ENCODE measurements at regions not wholly inside any gene's neighbourhood (a gene's known extent, or its start where the extent isn't known, plus 50 kb on each side); places are given as distances from the start of the nearest gene placed in this dataset.

- H3K79me2 ChIP-seq (replicated peaks; ENCODE audit: insufficient read depth) = no peaks in the 10 kb centered on the region
- H3K27me3 ChIP-seq (ENCODE audit: insufficient read depth) = no peaks in the 10 kb centered on the region
- peaks cover 30% of the 10 kb centered on the region for H3K4me1 Mint-ChIP-seq
- H3K4me3 Mint-ChIP-seq = no peak overlapping the region
- TF ChIP-seq ETS1 (IDR thresholded peaks at IDR 0.05) (no peak), ZNF462 (CRISPR knock-in tag; IDR thresholded peaks at IDR 0.05) (no peak), CREB1 (CRISPR knock-in tag; IDR thresholded peaks at IDR 0.05; ENCODE audit: low read depth) (no peak), EZH2 (IDR thresholded peaks at IDR 0.05; ENCODE audit: low read depth, unreplicated experiment) (no peak), CTCF (conservative IDR thresholded peaks at IDR 0.05; ENCODE audit: low read depth in 2 of 2) (no peak), ZNF114 (CRISPR knock-in tag; IDR thresholded peaks at IDR 0.05) (no peak), REST (IDR thresholded peaks at IDR 0.05; ENCODE audit: unreplicated experiment) (no peak), STAT1 (IDR thresholded peaks at IDR 0.05; ENCODE audit: unreplicated experiment) (no peak), EZH2phosphoT487 (IDR thresholded peaks at IDR 0.05; ENCODE audit: unreplicated experiment) (no peak), POLR2AphosphoS5 (IDR thresholded peaks at IDR 0.05; ENCODE audit: low read depth) (no peak), JUNB (IDR thresholded peaks at IDR 0.05; ENCODE audit: unreplicated experiment) (no peak), NANOG (IDR thresholded peaks at IDR 0.05; ENCODE audit: borderline replicate concordance) (no peak), ZNF331 (CRISPR knock-in tag; IDR thresholded peaks at IDR 0.05; ENCODE audit: low read depth) (no peak)
- ATAC-seq (no peak), DNase-seq (ENCODE audit: low spot score) (no peak)
- H3K9me2 ChIP-seq (ENCODE audit: insufficient read depth) = no peaks in the 10 kb centered on the region
- H3K36me3 ChIP-seq (ENCODE audit: insufficient read depth) = no peaks in the 10 kb centered on the region
- H3K27me3 Mint-ChIP-seq (ENCODE audit: insufficient read depth, low read depth, poor library complexity) = peaks cover 8% of the 10 kb centered on the region
- peak overlapping the region; percentile 64; the same call in 1 of the 2 replicates for H2AFZ ChIP-seq
- no peak overlapping the region for H3K4me2 ChIP-seq
- no peaks in the 10 kb centered on the region for H3K36me3 Mint-ChIP-seq (ENCODE audit: low read depth)
- H4K20me1 ChIP-seq (replicated peaks; ENCODE audit: insufficient read depth) = no peaks in the 10 kb centered on the region; the same call in 1 of the 2 replicates
- no peak overlapping the region for H3K4me3 ChIP-seq
- H3K4me1 ChIP-seq (ENCODE audit: insufficient read depth) = 0 out of 2 replicates have a peak, but pooled peaks cover 4% of the 10 kb centered on the region
- no peaks in the 10 kb centered on the region; the same call in 2 of the 3 replicates for H3K9me3 Mint-ChIP-seq
- H3K27ac Mint-ChIP-seq = no peak overlapping the region; the same call in 1 of the 2 replicates
- H3F3A ChIP-seq (replicated peaks; ENCODE audit: low read depth) = no peaks in the 10 kb centered on the region
- H3K27ac ChIP-seq (ENCODE audit: low read depth) = no peak overlapping the region
Measured at GRCh38 chr3:72307438-72308115, 522.6 kb upstream of the PROK2 start.
